HCT116 (cell line): ENCODE measurements at regions not wholly inside any gene's neighbourhood (a gene's known extent, or its start where the extent isn't known, plus 50 kb on each side); places are given as distances from the start of the nearest gene placed in this dataset.

Source experiments
- ATAC-seq: fragments of 200-7000 bp; cut with Tn5 transposase; 2 replicates; pipeline ENCODE4 v1.9.1; 2020; ENCODE audit warnings: mild to moderate bottlenecking, moderate library complexity
- BruUV-seq: library from RNA; stranded (reverse); fragments of 400-500 nt; replicated peaks from 2 replicates; lab custom pipeline; 2021; lab: Mats Ljungman, UMichigan
- CTCF ChIA-PET: fragments of 300-600 bp; sonication (Branson Sonifier 250); formaldehyde crosslinking; loops from one replicate; lab custom pipeline; 2021; ENCODE audit warnings: antibody characterized with exemption; lab: Charles Lee
- POLR2A ChIA-PET: fragments of 300-600, 350-600 bp; sonication (Branson Sonifier 250); formaldehyde crosslinking; loops from one replicate; lab custom pipeline; 2021; ENCODE audit warnings: antibody characterized with exemption; lab: Charles Lee
- RAD21 ChIA-PET, 2 experiments: fragments of 300-600 bp; sonication (Branson Sonifier 250); formaldehyde crosslinking; loops; one replicate each; lab custom pipeline; 2023; ENCODE audit warnings: low total read pairs in 2 of 2; ENCODE audit not compliant: uncharacterized antibody in 2 of 2, unreplicated experiment in 2 of 2, low non-redundant PET in 1 of 2; lab: Charles Lee
- DNase-seq: peaks from one replicate; pipeline ENCODE4 v3.0.0-alpha.2; 2010; ENCODE audit warnings: low read depth, low spot score
- H2AFZ ChIP-seq: fragments of 200-600 bp; shearing (Covaris generic), sonication (generic); 2 replicates; pipeline ENCODE4 v1.6.1; 2017; ENCODE audit warnings: low read depth, mixed run types, mixed read lengths, antibody characterized with exemption, low read length; ENCODE audit not compliant: poor library complexity, severe bottlenecking
- H3K27ac ChIP-seq: 2 replicates; pipeline ENCODE4 v1.5.1; 2012; ENCODE audit warnings: low read depth, low read length
- H3K27me3 ChIP-seq: fragments of 200-600 bp; sonication (generic); 2 replicates; pipeline ENCODE4 v1.6.1; 2016; ENCODE audit warnings: mixed run types, low read length, mixed read lengths; ENCODE audit not compliant: insufficient read depth
- H3K36me3 ChIP-seq, 2 experiments: fragments of 200-500 bp in 1 of 2; fragments of 200-600 bp in 1 of 2; sonication (Bioruptor generic) in 1 of 2; sonication (generic) in 1 of 2; 2 replicates each; pipeline versions ENCODE4 v1.5.1 to v1.6.1; 2014 to 2016; ENCODE audit warnings: low read length in 2 of 2, inconsistent platforms in 1 of 2, mixed read lengths in 1 of 2, mixed run types in 1 of 2; ENCODE audit not compliant: insufficient read depth in 2 of 2, control insufficient read depth in 1 of 2
- H3K4me1 ChIP-seq, 2 experiments: fragments of 200-600 bp in 1 of 2; sonication (generic) in 1 of 2; 2 replicates each; pipeline versions ENCODE4 v1.5.1 to v1.6.1; 2012 to 2017; ENCODE audit warnings: low read length in 2 of 2, inconsistent platforms in 1 of 2, mild to moderate bottlenecking in 1 of 2, mixed read lengths in 1 of 2, mixed run types in 1 of 2, moderate library complexity in 1 of 2; ENCODE audit not compliant: insufficient read depth in 2 of 2, control insufficient read depth in 1 of 2
- H3K4me2 ChIP-seq: fragments of 200-600 bp; sonication (generic); 2 replicates; pipeline ENCODE4 v1.6.1; 2017; ENCODE audit warnings: mixed run types, low read length, mixed read lengths
- H3K4me3 ChIP-seq, 2 experiments: fragments of 200-600 bp in 1 of 2; sonication (generic) in 1 of 2; replicated peaks in 1 of 2; 2 replicates each; pipeline ENCODE4 v1.5.1; 2011 to 2016; ENCODE audit warnings: low read length in 2 of 2, control low read depth in 1 of 2, low read depth in 1 of 2, mild to moderate bottlenecking in 1 of 2, mixed read lengths in 1 of 2, mixed run types in 1 of 2
- H3K79me2 ChIP-seq: fragments of 200-600 bp; sonication (generic); 2 replicates; pipeline ENCODE4 v1.6.1; 2017; ENCODE audit warnings: mild to moderate bottlenecking, mixed run types, low read length, moderate library complexity, mixed read lengths; ENCODE audit not compliant: insufficient read depth
- H3K9ac ChIP-seq: fragments of 200-600 bp; sonication (generic); 2 replicates; pipeline ENCODE4 v1.6.1; 2016; ENCODE audit warnings: low read length, mixed read lengths
- H3K9me2 ChIP-seq: fragments of 200-600 bp; sonication (generic), shearing (Covaris generic); 2 replicates; pipeline ENCODE4 v1.6.1; 2017; ENCODE audit warnings: mixed run types, mild to moderate bottlenecking, moderate library complexity; ENCODE audit not compliant: insufficient read depth
- H3K9me3 ChIP-seq, 2 experiments: fragments of 200-500 bp in 1 of 2; fragments of 200-600 bp in 1 of 2; sonication (Bioruptor generic) in 1 of 2; sonication (generic) in 1 of 2; 2 replicates each; pipeline ENCODE4 v1.6.1; 2014 to 2017; ENCODE audit warnings: low read length in 2 of 2, mixed read lengths in 2 of 2, inconsistent platforms in 1 of 2, low read depth in 1 of 2, mild to moderate bottlenecking in 1 of 2, mixed run types in 1 of 2, moderate library complexity in 1 of 2; ENCODE audit not compliant: control insufficient read depth in 1 of 2, insufficient read depth in 1 of 2
- H4K20me1 ChIP-seq: fragments of 200-600 bp; sonication (generic), shearing (Covaris generic); 2 replicates; pipeline ENCODE4 v1.6.1; 2017; ENCODE audit warnings: mixed run types, mild to moderate bottlenecking, moderate library complexity; ENCODE audit not compliant: insufficient read depth
- EZH2 ChIP-seq: fragments of 200-600 bp; sonication (generic); IDR thresholded peaks from 2 replicates; pipeline ENCODE4 v1.6.1; 2017; ENCODE audit warnings: antibody characterized with exemption, mixed run types
- JUND ChIP-seq: IDR thresholded peaks from 2 replicates; pipeline ENCODE4 v1.6.1; 2012
- POLR2AphosphoS5 ChIP-seq: IDR thresholded peaks from 2 replicates; pipeline ENCODE4 v1.6.1; 2011; ENCODE audit warnings: mild to moderate bottlenecking, low read depth, low read length, moderate library complexity
- ZFX ChIP-seq: fragments of 450-650 bp; IDR thresholded peaks from 2 replicates; pipeline ENCODE4 v1.6.1; 2017
- ZNF274 ChIP-seq: fragments of 200-500 bp; sonication (Bioruptor generic); IDR thresholded peaks from 2 replicates; pipeline ENCODE4 v1.6.1; 2014; ENCODE audit warnings: mild to moderate bottlenecking, low read depth, low read length, inconsistent platforms
- intact Hi-C: fragments of 100-400 bp; cut with micrococcal nuclease; formaldehyde crosslinking; loops from 2 replicates; pipeline ENCODE4 v1.10.0; 2022
- TF ChIP-seq, protein P1 (sequence below): IDR thresholded peaks from 2 replicates; pipeline ENCODE4 v1.6.1; 2012; ENCODE audit warnings: low read depth
- TF ChIP-seq, protein P2 (sequence below): IDR thresholded peaks from 2 replicates; pipeline ENCODE4 v1.6.1; 2012

DNA sequence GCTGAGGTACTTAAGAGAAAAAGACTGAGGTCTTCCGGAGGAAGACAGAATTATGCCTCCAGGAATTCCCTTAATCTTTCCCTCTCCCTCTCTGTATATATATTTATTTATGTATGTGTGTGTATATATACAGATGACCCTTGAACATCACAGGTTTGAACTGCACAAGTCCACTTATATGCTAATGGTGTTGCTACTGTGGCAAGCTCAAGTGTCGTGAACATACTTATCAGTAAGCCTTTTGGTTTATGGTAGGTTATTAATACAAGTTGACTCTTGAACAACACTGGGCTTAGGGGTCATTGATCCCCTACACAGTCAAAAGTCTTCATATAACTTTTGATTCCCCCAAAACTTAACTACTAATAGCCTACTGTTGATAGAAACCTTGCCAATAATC is 106.8 kb downstream of the NUDT12 start:
- intact Hi-C loops: no loop called here
- H3K9me3 ChIP-seq: no peaks in the 10 kb centered on the region

DNA sequence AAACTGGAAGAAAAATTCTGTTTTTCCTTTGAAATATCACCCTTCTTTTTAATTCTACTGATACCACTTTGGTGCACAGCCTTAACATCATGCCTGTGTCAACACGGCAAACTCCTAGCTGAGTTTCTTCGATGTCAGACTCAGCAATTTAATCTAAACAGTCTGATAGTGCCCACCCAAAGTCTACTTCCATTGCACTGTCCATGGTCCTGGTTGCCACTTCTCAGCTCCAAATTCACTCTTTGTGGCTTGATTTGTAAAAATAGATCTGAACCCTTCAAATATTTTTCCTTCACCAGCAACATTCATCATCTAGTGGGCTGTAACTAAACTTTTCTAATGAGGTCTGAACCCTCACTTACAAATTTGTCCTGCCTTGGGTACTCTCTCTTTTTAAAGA is 107.8 kb downstream of the NUDT12 start:
- ChIA-PET RAD21 (no interaction called here), CTCF (no interaction called here)

More for the DNA sequence above, 106.8 kb downstream of the NUDT12 start:
- ChIA-PET RAD21 (interaction anchor here in 1 of 2 experiments (0.6 kb wide), 1 partner anchor 213 kb away, joined by 3 read pairs; no protein-coding TSS in a partner anchor), POLR2A (no interaction called here), CTCF (no interaction called here)
- Histone ChIP-seq H3K27ac (no peak overlapping the region), H4K20me1 (no peaks in the 10 kb centered on the region), H3K9ac (no peak overlapping the region), H2AFZ (no peak overlapping the region), H3K36me3 (no peaks in the 10 kb centered on the region), H3K9me2 (no peaks in the 10 kb centered on the region), H3K27me3 (no peaks in the 10 kb centered on the region), H3K4me1 (peaks cover 0 to under 1% of the 10 kb centered on the region in 2 experiments; a peak in 1 of 4 replicates), H3K79me2 (no peaks in the 10 kb centered on the region), H3K4me2 (no peak overlapping the region), H3K4me3 (no peak overlapping the region)
- no peak for TF ChIP-seq POLR2AphosphoS5
- ATAC-seq: no peak
- BruUV-seq: no TSS peak
- DNase-seq: no peak

More for the DNA sequence above, 107.8 kb downstream of the NUDT12 start:
- Histone ChIP-seq H3K27me3 (no peaks in the 10 kb centered on the region), H3K9me2 (no peaks in the 10 kb centered on the region; the same call in 1 of the 2 replicates), H3K79me2 (no peaks in the 10 kb centered on the region), H3K4me2 (no peak overlapping the region), H3K9me3 (no peaks in the 10 kb centered on the region), H3K36me3 (no peaks in the 10 kb centered on the region), H3K4me1 (peaks cover 0 to 5% of the 10 kb centered on the region in 2 experiments; a peak in 1 of 4 replicates), H3K27ac (no peak overlapping the region), H4K20me1 (no peaks in the 10 kb centered on the region), H3K9ac (no peak overlapping the region), H2AFZ (no peak overlapping the region), H3K4me3 (no peak overlapping the region)
- DNase-seq (no peak), ATAC-seq (no peak)
- TF ChIP-seq JUND: no peak
- TF ChIP-seq ZFX: no peak
- TF ChIP-seq, protein P1, sequence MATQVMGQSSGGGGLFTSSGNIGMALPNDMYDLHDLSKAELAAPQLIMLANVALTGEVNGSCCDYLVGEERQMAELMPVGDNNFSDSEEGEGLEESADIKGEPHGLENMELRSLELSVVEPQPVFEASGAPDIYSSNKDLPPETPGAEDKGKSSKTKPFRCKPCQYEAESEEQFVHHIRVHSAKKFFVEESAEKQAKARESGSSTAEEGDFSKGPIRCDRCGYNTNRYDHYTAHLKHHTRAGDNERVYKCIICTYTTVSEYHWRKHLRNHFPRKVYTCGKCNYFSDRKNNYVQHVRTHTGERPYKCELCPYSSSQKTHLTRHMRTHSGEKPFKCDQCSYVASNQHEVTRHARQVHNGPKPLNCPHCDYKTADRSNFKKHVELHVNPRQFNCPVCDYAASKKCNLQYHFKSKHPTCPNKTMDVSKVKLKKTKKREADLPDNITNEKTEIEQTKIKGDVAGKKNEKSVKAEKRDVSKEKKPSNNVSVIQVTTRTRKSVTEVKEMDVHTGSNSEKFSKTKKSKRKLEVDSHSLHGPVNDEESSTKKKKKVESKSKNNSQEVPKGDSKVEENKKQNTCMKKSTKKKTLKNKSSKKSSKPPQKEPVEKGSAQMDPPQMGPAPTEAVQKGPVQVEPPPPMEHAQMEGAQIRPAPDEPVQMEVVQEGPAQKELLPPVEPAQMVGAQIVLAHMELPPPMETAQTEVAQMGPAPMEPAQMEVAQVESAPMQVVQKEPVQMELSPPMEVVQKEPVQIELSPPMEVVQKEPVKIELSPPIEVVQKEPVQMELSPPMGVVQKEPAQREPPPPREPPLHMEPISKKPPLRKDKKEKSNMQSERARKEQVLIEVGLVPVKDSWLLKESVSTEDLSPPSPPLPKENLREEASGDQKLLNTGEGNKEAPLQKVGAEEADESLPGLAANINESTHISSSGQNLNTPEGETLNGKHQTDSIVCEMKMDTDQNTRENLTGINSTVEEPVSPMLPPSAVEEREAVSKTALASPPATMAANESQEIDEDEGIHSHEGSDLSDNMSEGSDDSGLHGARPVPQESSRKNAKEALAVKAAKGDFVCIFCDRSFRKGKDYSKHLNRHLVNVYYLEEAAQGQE: peak; percentile 53
- no peak for TF ChIP-seq ZNF274
- TF ChIP-seq, protein P2, sequence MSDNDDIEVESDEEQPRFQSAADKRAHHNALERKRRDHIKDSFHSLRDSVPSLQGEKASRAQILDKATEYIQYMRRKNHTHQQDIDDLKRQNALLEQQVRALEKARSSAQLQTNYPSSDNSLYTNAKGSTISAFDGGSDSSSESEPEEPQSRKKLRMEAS: no peak
- TF ChIP-seq EZH2: no peak
- intact Hi-C loops: no loop called here
- BruUV-seq: no TSS peak
- POLR2A ChIA-PET: no interaction called here
